Transverse colon (tissue), 4 donors: ENCODE measurements at regions not wholly inside any gene's neighbourhood (a gene's known extent, or its start where the extent isn't known, plus 50 kb on each side); places are given as distances from the start of the nearest gene placed in this dataset.

Experiments used
- DNase-seq: peaks from one replicate; pipeline ENCODE4 v3.0.0-alpha.2; 2019
- H3K27ac ChIP-seq, 4 donors: fragments of 200-600 bp; sonication (generic); 2 replicates each; pipeline ENCODE4 v1.5.1; 2016 to 2018; ENCODE audit warnings: inconsistent platforms in 4 of 4
- H3K27me3 ChIP-seq: fragments of 200-600 bp; sonication (generic); 2 replicates; pipeline ENCODE4 v1.5.1; 2017; ENCODE audit warnings: inconsistent platforms
- H3K36me3 ChIP-seq, 4 donors: fragments of 200-600 bp; sonication (generic); 2 replicates each; pipeline ENCODE4 v1.5.1; 2017 to 2019; ENCODE audit warnings: inconsistent platforms in 4 of 4
- H3K4me1 ChIP-seq, 4 donors: fragments of 200-600 bp; sonication (generic); 2 replicates each; pipeline ENCODE4 v1.5.1; 2017 to 2020; ENCODE audit warnings: inconsistent platforms in 4 of 4
- H3K4me3 ChIP-seq, 4 donors: fragments of 200-600 bp; sonication (generic); 1 replicate in 1 of 4; 2 replicates in 3 of 4; pipeline versions ENCODE4 v1.5.1 to v1.6.1; 2017 to 2019; ENCODE audit warnings: inconsistent platforms in 4 of 4
- H3K9me3 ChIP-seq, 2 donors: fragments of 200-600 bp; sonication (generic); 2 replicates each; pipeline ENCODE4 v1.5.1; 2017 to 2019; ENCODE audit warnings: inconsistent platforms in 2 of 2
- EP300 ChIP-seq: sonication (generic); formaldehyde crosslinking; IDR thresholded peaks from one replicate; pipeline ENCODE4 v1.6.1; 2017; ENCODE audit warnings: antibody characterized with exemption, low read depth
- POLR2A ChIP-seq: fragments of 450-650 bp; IDR thresholded peaks from one replicate; pipeline ENCODE4 v1.6.1; 2016; ENCODE audit warnings: antibody characterized with exemption, mild to moderate bottlenecking, moderate library complexity
- POLR2AphosphoS5 ChIP-seq, 3 donors: sonication (generic); formaldehyde crosslinking; IDR thresholded peaks; one replicate each; pipeline ENCODE4 v1.6.1; 2016; ENCODE audit warnings: antibody characterized with exemption in 3 of 3
- WGBS, 2 donors: methylation state at CpG; one replicate each; pipeline ENCODE4 v1.1.5; 2018; ENCODE audit warnings: low coverage in 1 of 2; 5-methylcytosine and 5-hydroxymethylcytosine counted together
- in situ Hi-C, 4 donors: fragments of 200-750 bp; cut with MboI; loops; one replicate each; pipeline versions ENCODE4 v1.15.0 to v1.15.1; 2017; ENCODE audit warnings: low sequenced_read_pairs in 3 of 4, low pct_ligation_motif_present in 1 of 4, low pct_unique_long_range_greater_than_20kb in 1 of 4
- intact Hi-C: fragments of 100-400 bp; cut with DNase I; formaldehyde crosslinking; loops from one replicate; pipeline ENCODE4 v1.15.1; 2023; ENCODE audit warnings: low total_unique reads
- TF ChIP-seq, protein P1 (sequence below), 5 experiments: fragments of 200-600 bp in 3 of 5; fragments of 450-650 bp in 2 of 5; sonication (generic) in 3 of 5; IDR thresholded peaks; 1 replicate in 2 of 5; 2 replicates in 3 of 5; pipeline ENCODE4 v1.5.1; 2016 to 2017; ENCODE audit warnings: antibody characterized with exemption in 5 of 5, inconsistent platforms in 3 of 5, mild to moderate bottlenecking in 2 of 5, moderate library complexity in 1 of 5

- no peak for DNase-seq
- intact Hi-C loops (no loop called here), in situ Hi-C loops (no loop called here)
- H3K27ac ChIP-seq, result no peak overlapping the region
- H3K36me3 ChIP-seq, result no peaks in the 10 kb centered on the region
- no peak overlapping the region for H3K4me3 ChIP-seq
- TF ChIP-seq POLR2A (no peak), POLR2AphosphoS5 (IDR thresholded peaks at IDR 0.05) (no peak), EP300 (no peak)
- TF ChIP-seq, protein P1, sequence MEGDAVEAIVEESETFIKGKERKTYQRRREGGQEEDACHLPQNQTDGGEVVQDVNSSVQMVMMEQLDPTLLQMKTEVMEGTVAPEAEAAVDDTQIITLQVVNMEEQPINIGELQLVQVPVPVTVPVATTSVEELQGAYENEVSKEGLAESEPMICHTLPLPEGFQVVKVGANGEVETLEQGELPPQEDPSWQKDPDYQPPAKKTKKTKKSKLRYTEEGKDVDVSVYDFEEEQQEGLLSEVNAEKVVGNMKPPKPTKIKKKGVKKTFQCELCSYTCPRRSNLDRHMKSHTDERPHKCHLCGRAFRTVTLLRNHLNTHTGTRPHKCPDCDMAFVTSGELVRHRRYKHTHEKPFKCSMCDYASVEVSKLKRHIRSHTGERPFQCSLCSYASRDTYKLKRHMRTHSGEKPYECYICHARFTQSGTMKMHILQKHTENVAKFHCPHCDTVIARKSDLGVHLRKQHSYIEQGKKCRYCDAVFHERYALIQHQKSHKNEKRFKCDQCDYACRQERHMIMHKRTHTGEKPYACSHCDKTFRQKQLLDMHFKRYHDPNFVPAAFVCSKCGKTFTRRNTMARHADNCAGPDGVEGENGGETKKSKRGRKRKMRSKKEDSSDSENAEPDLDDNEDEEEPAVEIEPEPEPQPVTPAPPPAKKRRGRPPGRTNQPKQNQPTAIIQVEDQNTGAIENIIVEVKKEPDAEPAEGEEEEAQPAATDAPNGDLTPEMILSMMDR (IDR thresholded peaks at IDR 0.05), result no peak
- H3K9me3 ChIP-seq, result no peaks in the 10 kb centered on the region
- no peaks in the 10 kb centered on the region for H3K27me3 ChIP-seq
- H3K4me1 ChIP-seq, result no peaks in the 10 kb centered on the region
- 61 to 80% methylated on average over 1 to 3 of the region's 3 CpGs for WGBS, 2 donors
Measured at GRCh38 chr9:84615544-84615943, 54.0 kb upstream of the NTRK2 start.

GRCh38 chr9:84617411-84618029, 52.0 kb upstream of the NTRK2 start:
- 57 to 58% methylated on average over 4 of the region's 4 CpGs for WGBS, 2 donors
- DNase-seq, result no peak
- TF ChIP-seq EP300 (no peak), POLR2AphosphoS5 (IDR thresholded peaks at IDR 0.05) (no peak), POLR2A (no peak)
- TF ChIP-seq, protein P1 (IDR thresholded peaks at IDR 0.05), result no peak
- no peaks in the 10 kb centered on the region for H3K36me3 ChIP-seq
- in situ Hi-C loops (no loop called here), intact Hi-C loops (no loop called here)
- no peak overlapping the region for H3K27ac ChIP-seq
- H3K27me3 ChIP-seq, result no peaks in the 10 kb centered on the region
- no peaks in the 10 kb centered on the region for H3K4me1 ChIP-seq
- no peaks in the 10 kb centered on the region for H3K9me3 ChIP-seq
- no peak overlapping the region for H3K4me3 ChIP-seq
